GM23248 (cell line): ENCODE measurements at regions not wholly inside any gene's neighbourhood (a gene's known extent, or its start where the extent isn't known, plus 50 kb on each side); places are given as distances from the start of the nearest gene placed in this dataset.

ENCODE experiments used
- DNase-seq: peaks from one replicate; pipeline ENCODE4 v3.0.0-alpha.2; 2015
- H2AFZ ChIP-seq: fragments of 200-600 bp; sonication (generic); 2 replicates; pipeline ENCODE4 v1.6.1; 2016; ENCODE audit warnings: antibody characterized with exemption
- H3F3A ChIP-seq: fragments of 200-600 bp; sonication (generic); 2 replicates; pipeline ENCODE4 v1.6.1; 2016; ENCODE audit warnings: mild to moderate bottlenecking, antibody characterized with exemption, mixed run types; ENCODE audit not compliant: insufficient read depth
- H3K27ac ChIP-seq: fragments of 200-600 bp; sonication (generic); 2 replicates; pipeline ENCODE4 v1.5.1; 2016; ENCODE audit warnings: mild to moderate bottlenecking
- H3K27me3 ChIP-seq: fragments of 200-600 bp; sonication (generic); replicated peaks from 2 replicates; pipeline ENCODE4 v1.6.1; 2016; ENCODE audit warnings: mild to moderate bottlenecking; ENCODE audit not compliant: insufficient read depth
- H3K36me3 ChIP-seq: fragments of 200-600 bp; sonication (generic); 2 replicates; pipeline ENCODE4 v1.6.1; 2016; ENCODE audit warnings: low read depth, mild to moderate bottlenecking
- H3K4me1 ChIP-seq: fragments of 200-600 bp; sonication (generic); 2 replicates; pipeline ENCODE4 v1.6.1; 2016; ENCODE audit warnings: mild to moderate bottlenecking; ENCODE audit not compliant: insufficient read depth
- H3K4me2 ChIP-seq: fragments of 200-600 bp; sonication (generic); one replicate; pipeline ENCODE4 v1.6.1; 2016; ENCODE audit warnings: mild to moderate bottlenecking; ENCODE audit not compliant: unreplicated experiment
- H3K4me3 ChIP-seq: fragments of 200-600 bp; sonication (generic); 2 replicates; pipeline ENCODE4 v1.5.1; 2016; ENCODE audit warnings: mild to moderate bottlenecking
- H3K79me2 ChIP-seq: fragments of 200-600 bp; sonication (generic); 2 replicates; pipeline ENCODE4 v1.6.1; 2016; ENCODE audit warnings: mild to moderate bottlenecking; ENCODE audit not compliant: insufficient read depth
- H3K9ac ChIP-seq: fragments of 200-600 bp; sonication (generic); 2 replicates; pipeline ENCODE4 v1.6.1; 2016; ENCODE audit warnings: mild to moderate bottlenecking
- H3K9me2 ChIP-seq: fragments of 200-600 bp; sonication (generic); 2 replicates; pipeline ENCODE4 v1.6.1; 2016; ENCODE audit warnings: mixed run types, mild to moderate bottlenecking, moderate library complexity; ENCODE audit not compliant: insufficient read depth
- H3K9me3 ChIP-seq: fragments of 200-600 bp; sonication (generic); one replicate; pipeline ENCODE4 v1.6.1; 2017; ENCODE audit warnings: low read depth
- H4K20me1 ChIP-seq: fragments of 200-600 bp; sonication (generic); 2 replicates; pipeline ENCODE4 v1.6.0; 2016; ENCODE audit not compliant: insufficient read depth
- EZH2 ChIP-seq: fragments of 200-600 bp; sonication (generic); IDR thresholded peaks from 2 replicates; pipeline ENCODE4 v1.6.1; 2018; ENCODE audit warnings: antibody characterized with exemption, mild to moderate bottlenecking; ENCODE audit not compliant: insufficient read depth, poor library complexity, severe bottlenecking
- EZH2phosphoT487 ChIP-seq: fragments of 200-600 bp; sonication (generic); IDR thresholded peaks from 2 replicates; pipeline ENCODE4 v1.6.1; 2018; ENCODE audit warnings: antibody characterized with exemption, moderate library complexity, mild to moderate bottlenecking, low read depth; ENCODE audit not compliant: insufficient read depth
- WGBS, 2 experiments: methylation state at CpG; one replicate each; pipeline ENCODE4 v1.1.6; 2015 to 2017; ENCODE audit warnings: low lambda C conversion rate in 2 of 2, low coverage in 1 of 2; ENCODE audit errors: missing lambda C conversion rate in 2 of 2; 5-methylcytosine and 5-hydroxymethylcytosine counted together
- in situ Hi-C: fragments of 300-500 bp; cut with MboI; formaldehyde crosslinking; loops from 2 replicates; pipeline ENCODE4 v1.15.0; 2020

- no peaks in the 10 kb centered on the region for H3K4me1 ChIP-seq
Measured at GRCh38 chr13:34545461-34545860, 396.6 kb upstream of the NBEA start.

GRCh38 chr13:34546344-34547250, 395.5 kb upstream of the NBEA start:
- Histone ChIP-seq H3K36me3 (no peaks in the 10 kb centered on the region), H4K20me1 (no peaks in the 10 kb centered on the region), H3F3A (no peaks in the 10 kb centered on the region), H3K4me2 (no peak overlapping the region), H3K9me3 (no peaks in the 10 kb centered on the region), H3K4me3 (no peak overlapping the region), H3K4me1 (no peaks in the 10 kb centered on the region), H3K9me2 (no peaks in the 10 kb centered on the region), H2AFZ (no peak overlapping the region), H3K27me3 (no peaks in the 10 kb centered on the region), H3K9ac (no peak overlapping the region), H3K27ac (no peak overlapping the region), H3K79me2 (no peaks in the 10 kb centered on the region)
- WGBS, 2 experiments: 24 to 30% methylated on average over 5 of the region's 5 CpGs
- in situ Hi-C loops: no loop called here
- TF ChIP-seq EZH2phosphoT487: no peak
- no peak for TF ChIP-seq EZH2
- DNase-seq: no peak

More at GRCh38 chr13:34545461-34545860, 396.6 kb upstream of the NBEA start:
- in situ Hi-C loops: no loop called here
- no peak overlapping the region for H3K27ac ChIP-seq
- no peak for DNase-seq
- no peak overlapping the region for H2AFZ ChIP-seq
- no peaks in the 10 kb centered on the region for H4K20me1 ChIP-seq
- no peak for TF ChIP-seq EZH2
- no peak for TF ChIP-seq EZH2phosphoT487
- H3K79me2 ChIP-seq: no peaks in the 10 kb centered on the region
- H3K36me3 ChIP-seq: no peaks in the 10 kb centered on the region
- no peak overlapping the region for H3K4me2 ChIP-seq
- no peak overlapping the region for H3K9ac ChIP-seq
- H3F3A ChIP-seq: no peaks in the 10 kb centered on the region
- H3K4me3 ChIP-seq: no peak overlapping the region
- 73 to 79% methylated on average over 2 of the region's 2 CpGs for WGBS, 2 experiments
- no peaks in the 10 kb centered on the region for H3K9me2 ChIP-seq
- H3K9me3 ChIP-seq: no peaks in the 10 kb centered on the region
- no peaks in the 10 kb centered on the region for H3K27me3 ChIP-seq

- 54 to 63% methylated on average over 3 of the region's 3 CpGs for WGBS, 2 experiments
- H3K9me2 ChIP-seq: no peaks in the 10 kb centered on the region
- H3K79me2 ChIP-seq: no peaks in the 10 kb centered on the region
- no peak overlapping the region for H3K4me2 ChIP-seq
- TF ChIP-seq EZH2: no peak
- TF ChIP-seq EZH2phosphoT487: no peak
- no peak overlapping the region for H3K4me3 ChIP-seq
- H3K27ac ChIP-seq: no peak overlapping the region
- H2AFZ ChIP-seq: no peak overlapping the region
- H4K20me1 ChIP-seq: no peaks in the 10 kb centered on the region
- in situ Hi-C loops: no loop called here
- H3K27me3 ChIP-seq: no peaks in the 10 kb centered on the region
- no peak overlapping the region for H3K9ac ChIP-seq
- DNase-seq: no peak
- H3K4me1 ChIP-seq: no peaks in the 10 kb centered on the region
- no peaks in the 10 kb centered on the region for H3K36me3 ChIP-seq
- no peaks in the 10 kb centered on the region for H3F3A ChIP-seq
- no peaks in the 10 kb centered on the region for H3K9me3 ChIP-seq
Measured at GRCh38 chr13:34547929-34548328, 394.1 kb upstream of the NBEA start.

GRCh38 chr13:34553376-34553775, 388.7 kb upstream of the NBEA start:
- no peak overlapping the region for H3K4me2 ChIP-seq
- no peaks in the 10 kb centered on the region for H3K9me2 ChIP-seq
- H4K20me1 ChIP-seq: no peaks in the 10 kb centered on the region
- WGBS, 2 experiments: 70 to 74% methylated on average over 3 of the region's 3 CpGs
- DNase-seq: no peak
- no peak overlapping the region for H2AFZ ChIP-seq
- no peaks in the 10 kb centered on the region for H3K4me1 ChIP-seq
- no peak overlapping the region for H3K27ac ChIP-seq
- no peaks in the 10 kb centered on the region for H3F3A ChIP-seq
- H3K27me3 ChIP-seq: no peaks in the 10 kb centered on the region
- no peaks in the 10 kb centered on the region for H3K9me3 ChIP-seq
- TF ChIP-seq EZH2phosphoT487: no peak
- TF ChIP-seq EZH2: no peak
- H3K9ac ChIP-seq: no peak overlapping the region
- H3K4me3 ChIP-seq: no peak overlapping the region
- H3K79me2 ChIP-seq: no peaks in the 10 kb centered on the region
- in situ Hi-C loops: no loop called here
- H3K36me3 ChIP-seq: no peaks in the 10 kb centered on the region
